OCI-LY3 (cell line): ENCODE measurements at regions not wholly inside any gene's neighbourhood (a gene's known extent, or its start where the extent isn't known, plus 50 kb on each side); places are given as distances from the start of the nearest gene placed in this dataset.
A peak's percentile ranks its signal among the peaks of the same experiment; 100 is the strongest.

Source experiments
- H2AFZ ChIP-seq: fragments of 200-600, 300-600 bp; shearing (Covaris generic); 2 replicates; pipeline ENCODE4 v1.6.0; 2014; ENCODE audit warnings: antibody characterized with exemption, low read depth, low read length
- H3K27ac ChIP-seq: fragments of 200-600, 300-600 bp; sonication (generic); 2 replicates; pipeline ENCODE4 v1.5.1; 2014; ENCODE audit warnings: mild to moderate bottlenecking, low read length, moderate library complexity, mixed read lengths
- H3K27me3 ChIP-seq: fragments of 200-600, 300-600 bp; sonication (generic); 2 replicates; pipeline ENCODE4 v1.6.1; 2014; ENCODE audit warnings: low read depth, low read length, mixed read lengths
- H3K36me3 ChIP-seq: fragments of 200-600, 300-600 bp; sonication (generic); replicated peaks from 2 replicates; pipeline ENCODE3; 2014; ENCODE audit warnings: low read depth, low read length, mixed read lengths
- H3K4me1 ChIP-seq: fragments of 300-600, 200-600 bp; sonication (generic); 2 replicates; pipeline ENCODE4 v1.6.1; 2014; ENCODE audit warnings: low read length, mixed read lengths
- H3K4me2 ChIP-seq: fragments of 200-600, 300-600 bp; sonication (generic); 2 replicates; pipeline ENCODE4 v1.6.1; 2014; ENCODE audit warnings: low read length, mixed read lengths
- H3K4me3 ChIP-seq: fragments of 300-600, 200-600 bp; sonication (generic); 2 replicates; pipeline ENCODE4 v1.5.1; 2014; ENCODE audit warnings: antibody characterized with exemption, mild to moderate bottlenecking, low read length, moderate library complexity
- H3K79me2 ChIP-seq: fragments of 300-600, 200-600 bp; shearing (Covaris generic); 2 replicates; pipeline ENCODE4 v1.6.1; 2014; ENCODE audit warnings: mild to moderate bottlenecking, low read length, mixed read lengths
- H3K9ac ChIP-seq: fragments of 300-600, 200-600 bp; shearing (Covaris generic); 2 replicates; pipeline ENCODE4 v1.6.0; 2014; ENCODE audit warnings: mild to moderate bottlenecking, low read length, moderate library complexity
- H3K9me3 ChIP-seq: fragments of 200-600, 300-600 bp; shearing (Covaris generic); 2 replicates; pipeline ENCODE4 v1.6.1; 2014; ENCODE audit warnings: low read length, mixed read lengths; ENCODE audit not compliant: insufficient read depth
- H4K20me1 ChIP-seq: fragments of 200-600, 300-600 bp; sonication (generic); 2 replicates; pipeline ENCODE4 v1.6.1; 2016; ENCODE audit warnings: low read length, mixed read lengths; ENCODE audit not compliant: insufficient read depth
- CTCF ChIP-seq: fragments of 200-600, 300-600 bp; sonication (generic); IDR thresholded peaks from 2 replicates; pipeline ENCODE4 v1.5.1; 2014; ENCODE audit warnings: antibody characterized with exemption, low read length, low read depth
- EZH2phosphoT487 ChIP-seq: fragments of 200-600 bp; shearing (Covaris generic); IDR thresholded peaks from 2 replicates; pipeline ENCODE4 v1.6.1; 2018; ENCODE audit warnings: antibody characterized with exemption, mixed run types, low read depth

- H3K27me3 ChIP-seq: no peaks in the 10 kb centered on the region
- no peak overlapping the region for H3K27ac ChIP-seq
- H4K20me1 ChIP-seq: no peaks in the 10 kb centered on the region
- H3K36me3 ChIP-seq: no peaks in the 10 kb centered on the region
- no peaks in the 10 kb centered on the region for H3K79me2 ChIP-seq
- H3K4me1 ChIP-seq: no peaks in the 10 kb centered on the region
- no peak overlapping the region for H3K4me3 ChIP-seq
- no peaks in the 10 kb centered on the region for H3K9me3 ChIP-seq
- H3K4me2 ChIP-seq: 0 out of 2 replicates have a peak overlapping the region, but pooled peaks have one; percentile 18
- H3K9ac ChIP-seq: no peak overlapping the region
- no peak overlapping the region for H2AFZ ChIP-seq
- no peak for TF ChIP-seq CTCF
- no peak for TF ChIP-seq EZH2phosphoT487
Observed at GRCh38 chr12:88416155-88416554, 164.1 kb downstream of the KITLG start.

GRCh38 chr12:88416786-88417185 lies 163.5 kb downstream of the KITLG start:
- Histone ChIP-seq H3K4me1 (no peaks in the 10 kb centered on the region), H4K20me1 (no peaks in the 10 kb centered on the region), H3K36me3 (no peaks in the 10 kb centered on the region), H3K9ac (no peak overlapping the region), H3K27ac (no peak overlapping the region), H3K4me3 (no peak overlapping the region), H3K9me3 (no peaks in the 10 kb centered on the region), H2AFZ (no peak overlapping the region), H3K27me3 (no peaks in the 10 kb centered on the region), H3K79me2 (no peaks in the 10 kb centered on the region), H3K4me2 (no peak overlapping the region)
- TF ChIP-seq EZH2phosphoT487 (no peak), CTCF (no peak)

- H3K9ac ChIP-seq: no peak overlapping the region
- no peaks in the 10 kb centered on the region for H3K79me2 ChIP-seq
- no peaks in the 10 kb centered on the region for H3K9me3 ChIP-seq
- no peak overlapping the region for H3K4me2 ChIP-seq
- no peaks in the 10 kb centered on the region for H3K27me3 ChIP-seq
- no peak overlapping the region for H3K4me3 ChIP-seq
- no peaks in the 10 kb centered on the region for H3K36me3 ChIP-seq
- H4K20me1 ChIP-seq: no peaks in the 10 kb centered on the region
- no peak overlapping the region for H3K27ac ChIP-seq
- TF ChIP-seq EZH2phosphoT487 (no peak), CTCF (no peak)
- no peak overlapping the region for H2AFZ ChIP-seq
- no peaks in the 10 kb centered on the region for H3K4me1 ChIP-seq
Observed at GRCh38 chr12:88417531-88417930, 162.7 kb downstream of the KITLG start.

GRCh38 chr12:88418856-88419497 lies 161.3 kb downstream of the KITLG start:
- Histone ChIP-seq H3K9ac (no peak overlapping the region), H3K9me3 (no peaks in the 10 kb centered on the region), H3K27me3 (no peaks in the 10 kb centered on the region), H3K36me3 (no peaks in the 10 kb centered on the region), H3K4me1 (no peaks in the 10 kb centered on the region), H3K4me2 (no peak overlapping the region), H2AFZ (no peak overlapping the region), H3K79me2 (no peaks in the 10 kb centered on the region), H3K4me3 (no peak overlapping the region), H3K27ac (no peak overlapping the region), H4K20me1 (no peaks in the 10 kb centered on the region)
- TF ChIP-seq EZH2phosphoT487: no peak
- TF ChIP-seq CTCF: no peak
